GM18867 (cell line): ENCODE measurements at regions not wholly inside any gene's neighbourhood (a gene's known extent, or its start where the extent isn't known, plus 50 kb on each side); places are given as distances from the start of the nearest gene placed in this dataset.

ENCODE experiments used
- ATAC-seq: cut with Tn5 transposase; IDR thresholded peaks from one replicate; pipeline ENCODE4 v1.9.1; 2021; ENCODE audit warnings: mild to moderate bottlenecking, moderate library complexity; ENCODE audit not compliant: unreplicated experiment

GRCh38 chr1:185375583-185375982, 58.5 kb upstream of the IVNS1ABP start:
- ATAC-seq, result no peak

GRCh38 chr1:185373813-185374529, 56.9 kb upstream of the IVNS1ABP start:
- peak; percentile 44 for ATAC-seq

GRCh38 chr1:185369786-185370185, 52.7 kb upstream of the IVNS1ABP start:
- ATAC-seq, result no peak

- ATAC-seq, result no peak
These were observed 52.0 kb upstream of the IVNS1ABP start for GRCh38 chr1:185368913-185369491.

GRCh38 chr1:185368313-185368855, 51.3 kb upstream of the IVNS1ABP start:
- ATAC-seq, result no peak

GRCh38 chr1:185367218-185367617, 50.2 kb upstream of the IVNS1ABP start:
- ATAC-seq, result no peak
